Liver (tissue), 8 donors: ENCODE measurements at regions not wholly inside any gene's neighbourhood (a gene's known extent, or its start where the extent isn't known, plus 50 kb on each side); places are given as distances from the start of the nearest gene placed in this dataset.

Source experiments
- DNase-seq: peaks from one replicate; pipeline ENCODE4 v3.0.0-alpha.2; 2017; ENCODE audit warnings: low spot score
- H3K27ac ChIP-seq, 2 donors: one replicate each; pipeline ENCODE4 v1.7.0; 2013; ENCODE audit warnings: inconsistent platforms in 2 of 2, low read length in 2 of 2, control low read depth in 1 of 2, low read depth in 1 of 2, mild to moderate bottlenecking in 1 of 2
- H3K27me3 ChIP-seq, 4 donors: one replicate each; pipeline versions ENCODE4 v1.6.1 to v1.7.0; 2013; ENCODE audit warnings: low read length in 3 of 4, inconsistent platforms in 1 of 4, mild to moderate bottlenecking in 1 of 4, moderate library complexity in 1 of 4; ENCODE audit not compliant: control insufficient read depth in 4 of 4, insufficient read depth in 4 of 4
- H3K36me3 ChIP-seq, 4 donors: one replicate each; pipeline versions ENCODE4 v1.6.1 to v1.7.0; 2013; ENCODE audit warnings: low read length in 3 of 4, mild to moderate bottlenecking in 3 of 4, low read depth in 1 of 4, moderate library complexity in 1 of 4; ENCODE audit not compliant: control insufficient read depth in 4 of 4, insufficient read depth in 3 of 4
- H3K4me1 ChIP-seq, 4 donors: one replicate each; pipeline versions ENCODE4 v1.6.1 to v1.7.0; 2013; ENCODE audit warnings: low read length in 3 of 4, mild to moderate bottlenecking in 3 of 4, moderate library complexity in 1 of 4; ENCODE audit not compliant: control insufficient read depth in 4 of 4, insufficient read depth in 4 of 4
- H3K4me3 ChIP-seq, 3 donors: one replicate each; pipeline versions ENCODE4 v1.6.1 to v1.7.0; 2013; ENCODE audit warnings: low read length in 3 of 3, control low read depth in 1 of 3, low read depth in 1 of 3, mild to moderate bottlenecking in 1 of 3
- H3K9ac ChIP-seq, 2 donors: one replicate each; pipeline ENCODE4 v1.7.0; 2013; ENCODE audit warnings: low read length in 2 of 2, mild to moderate bottlenecking in 2 of 2, moderate library complexity in 2 of 2, control low read depth in 1 of 2, low read depth in 1 of 2
- H3K9me3 ChIP-seq, 4 donors: one replicate each; pipeline versions ENCODE4 v1.6.1 to v1.7.0; 2013; ENCODE audit warnings: low read length in 3 of 4; ENCODE audit not compliant: control insufficient read depth in 4 of 4
- ATF3 ChIP-seq: IDR thresholded peaks from 2 replicates; pipeline ENCODE4 v1.6.1; 2016; ENCODE audit warnings: antibody characterized with exemption
- CTCF ChIP-seq: fragments of 150-350 bp; IDR thresholded peaks from 2 replicates; pipeline ENCODE4 v1.5.1; 2017; ENCODE audit warnings: improper control_type of control experiment, low read depth, low read length; ENCODE audit not compliant: missing input control
- FOXA2 ChIP-seq: IDR thresholded peaks from 2 replicates; pipeline ENCODE4 v1.6.1; 2016; ENCODE audit warnings: antibody characterized with exemption
- GABPA ChIP-seq, 2 donors: IDR thresholded peaks in 1 of 2; conservative IDR thresholded peaks in 1 of 2; 2 replicates each; pipeline ENCODE4 v1.6.1; 2016; ENCODE audit warnings: antibody characterized with exemption in 2 of 2, mild to moderate bottlenecking in 1 of 2, moderate library complexity in 1 of 2
- HNF4A ChIP-seq, 2 donors: conservative IDR thresholded peaks; 2 replicates each; pipeline ENCODE4 v1.6.1; 2016; ENCODE audit warnings: antibody characterized with exemption in 2 of 2, mild to moderate bottlenecking in 2 of 2
- JUND ChIP-seq, 2 donors: IDR thresholded peaks; 2 replicates each; pipeline ENCODE4 v1.6.1; 2016; ENCODE audit warnings: antibody characterized with exemption in 2 of 2
- NR2F2 ChIP-seq: IDR thresholded peaks from 2 replicates; pipeline ENCODE4 v1.6.1; 2016; ENCODE audit warnings: antibody characterized with exemption
- RAD21 ChIP-seq, 2 donors: IDR thresholded peaks; 2 replicates each; pipeline ENCODE4 v1.6.1; 2016; ENCODE audit warnings: antibody characterized with exemption in 2 of 2, mild to moderate bottlenecking in 2 of 2
- REST ChIP-seq: IDR thresholded peaks from 2 replicates; pipeline ENCODE4 v1.6.1; 2016; ENCODE audit warnings: antibody characterized with exemption, mild to moderate bottlenecking
- RXRA ChIP-seq, 2 donors: IDR thresholded peaks; 2 replicates each; pipeline ENCODE4 v1.6.1; 2017 to 2018; ENCODE audit warnings: antibody characterized with exemption in 2 of 2, mild to moderate bottlenecking in 1 of 2
- SP1 ChIP-seq: IDR thresholded peaks from 2 replicates; pipeline ENCODE4 v1.6.1; 2018; ENCODE audit warnings: antibody characterized with exemption, mild to moderate bottlenecking
- YY1 ChIP-seq: IDR thresholded peaks from 2 replicates; pipeline ENCODE4 v1.6.1; 2016; ENCODE audit warnings: antibody characterized with exemption, mild to moderate bottlenecking
- WGBS: extraction: QIAGEN DNeasy Blood & Tissue Kit; methylation state at CpG from one replicate; pipeline ENCODE4 v1.1.7; 2013; 5-methylcytosine and 5-hydroxymethylcytosine counted together
- donor health status: healthy.
- donor health status: healthy.
- donor health status: healthy.
- donor health status: healthy.
- donor health status: healthy.

- Histone ChIP-seq H3K9ac (no peak overlapping the region), H3K9me3 (no peaks in the 10 kb centered on the region), H3K4me1 (no peaks in the 10 kb centered on the region), H3K4me3 (no peak overlapping the region), H3K36me3 (no peaks in the 10 kb centered on the region), H3K27ac (no peak overlapping the region), H3K27me3 (peaks cover 0 to 4% (median 1%) of the 10 kb centered on the region in 4 donors)
- WGBS = 84% methylated on average over 1 of the region's 1 CpG
- DNase-seq = no peak
- no peak for TF ChIP-seq SP1
- TF ChIP-seq HNF4A (conservative IDR thresholded peaks at IDR 0.05) = no peak
- no peak for TF ChIP-seq RXRA (IDR thresholded peaks at IDR 0.05)
- TF ChIP-seq REST = no peak
- no peak for TF ChIP-seq CTCF
- no peak for TF ChIP-seq FOXA2
- no peak for TF ChIP-seq YY1
- TF ChIP-seq RAD21 (IDR thresholded peaks at IDR 0.05) = no peak
- no peak for TF ChIP-seq ATF3
- TF ChIP-seq NR2F2 = no peak
- no peak for TF ChIP-seq JUND (IDR thresholded peaks at IDR 0.05)
- no peak for TF ChIP-seq GABPA (IDR thresholded peaks at IDR 0.05 in 1 of 2, conservative IDR thresholded peaks at IDR 0.05 in 1 of 2)
Measured at GRCh38 chr1:199150756-199151155, 511.9 kb downstream of the PTPRC start.

GRCh38 chr1:199151634-199152425, 513.0 kb downstream of the PTPRC start:
- no peak for TF ChIP-seq RXRA (IDR thresholded peaks at IDR 0.05)
- TF ChIP-seq REST = no peak
- Histone ChIP-seq H3K4me3 (no peak overlapping the region), H3K27me3 (peaks cover 0 to 4% (median 0%) of the 10 kb centered on the region in 4 donors), H3K9ac (no peak overlapping the region), H3K27ac (no peak overlapping the region), H3K4me1 (no peaks in the 10 kb centered on the region), H3K9me3 (no peaks in the 10 kb centered on the region), H3K36me3 (no peaks in the 10 kb centered on the region)
- 68% methylated on average over 6 of the region's 6 CpGs for WGBS
- DNase-seq = no peak
